ENCODE measurements at regions not wholly inside any gene's neighbourhood (a gene's known extent, or its start where the extent isn't known, plus 50 kb on each side); places are given as distances from the start of the nearest gene placed in this dataset.
A peak's percentile ranks its signal among the peaks of the same experiment; 100 is the strongest.

GRCh38 chr10:85515316-85515715 is 851.3 kb downstream of the GRID1 start:
- no peak for DNase-seq

- no peak for DNase-seq
Observed at GRCh38 chr10:85524001-85524666, 842.5 kb downstream of the GRID1 start.

- peak; percentile 63 for DNase-seq
Observed at GRCh38 chr10:85527616-85528317, 838.8 kb downstream of the GRID1 start.

- DNase-seq = no peak
Observed at GRCh38 chr10:85528318-85528652, 838.3 kb downstream of the GRID1 start.

- no peak for DNase-seq
Observed at GRCh38 chr10:85531706-85532105, 834.9 kb downstream of the GRID1 start.

- DNase-seq = no peak
Observed at GRCh38 chr10:85532773-85533172, 833.8 kb downstream of the GRID1 start.

GRCh38 chr10:85535926-85536325 is 830.7 kb downstream of the GRID1 start:
- DNase-seq = no peak

GRCh38 chr10:85537561-85537960 is 829.0 kb downstream of the GRID1 start:
- no peak for DNase-seq

GRCh38 chr10:85538601-85539000 is 828.0 kb downstream of the GRID1 start:
- no peak for DNase-seq

GRCh38 chr10:85542152-85542551 is 824.4 kb downstream of the GRID1 start:
- no peak for DNase-seq

- DNase-seq = no peak
Observed at GRCh38 chr10:85542936-85543730, 823.5 kb downstream of the GRID1 start.

- no peak for DNase-seq
Observed at GRCh38 chr10:85544956-85545355, 821.6 kb downstream of the GRID1 start.

- peak; percentile 41 for DNase-seq
Observed at GRCh38 chr10:85545874-85546273, 820.7 kb downstream of the GRID1 start.

- no peak for DNase-seq
Observed at GRCh38 chr10:85547460-85548023, 819.1 kb downstream of the GRID1 start.

GRCh38 chr10:85548034-85548433 is 818.6 kb downstream of the GRID1 start:
- DNase-seq = peak; percentile 61

Data from OCI-M1 (cell line).